Lung (tissue), 11 donors: ENCODE measurements at regions not wholly inside any gene's neighbourhood (a gene's known extent, or its start where the extent isn't known, plus 50 kb on each side); places are given as distances from the start of the nearest gene placed in this dataset.

Experiments used
- ATAC-seq: fragments of 200-7000 bp; cut with Tn5 transposase; one replicate; pipeline ENCODE4 v1.9.1; 2020; ENCODE audit warnings: moderate number of reproducible peaks; ENCODE audit not compliant: insufficient read depth, low FRiP score
- DNase-seq, 3 donors: peaks; one replicate each; pipeline ENCODE4 v3.0.0-alpha.2; 2013 to 2017
- H3K27ac ChIP-seq, 2 donors: one replicate each; pipeline ENCODE4 v1.5.1; 2013; ENCODE audit warnings: mild to moderate bottlenecking in 2 of 2, moderate library complexity in 2 of 2, control low read depth in 1 of 2, inconsistent platforms in 1 of 2, low read depth in 1 of 2, low read length in 1 of 2
- H3K27me3 ChIP-seq, 3 donors: one replicate each; pipeline ENCODE4 v1.5.1; 2013; ENCODE audit warnings: low read length in 2 of 3; ENCODE audit not compliant: control insufficient read depth in 3 of 3, insufficient read depth in 3 of 3
- H3K36me3 ChIP-seq, 4 donors: one replicate each; pipeline ENCODE4 v1.5.1; 2013; ENCODE audit warnings: low read length in 4 of 4, mild to moderate bottlenecking in 1 of 4, moderate library complexity in 1 of 4; ENCODE audit not compliant: control insufficient read depth in 4 of 4, insufficient read depth in 4 of 4
- H3K4me1 ChIP-seq, 5 donors: one replicate each; pipeline ENCODE4 v1.5.1; 2013; ENCODE audit warnings: low read length in 5 of 5, mild to moderate bottlenecking in 2 of 5, moderate library complexity in 1 of 5; ENCODE audit not compliant: control insufficient read depth in 5 of 5, insufficient read depth in 5 of 5
- H3K4me3 ChIP-seq: one replicate; pipeline ENCODE4 v1.5.1; 2013; ENCODE audit warnings: mild to moderate bottlenecking, control low read depth, moderate library complexity
- H3K9ac ChIP-seq, 2 donors: one replicate each; pipeline ENCODE4 v1.5.1; 2013; ENCODE audit warnings: low read length in 2 of 2, control low read depth in 1 of 2; ENCODE audit not compliant: insufficient read depth in 1 of 2
- H3K9me3 ChIP-seq, 4 donors: one replicate each; pipeline ENCODE4 v1.5.1; 2013; ENCODE audit warnings: low read length in 3 of 4, mild to moderate bottlenecking in 1 of 4, moderate library complexity in 1 of 4; ENCODE audit not compliant: control insufficient read depth in 4 of 4, insufficient read depth in 3 of 4
- WGBS, 2 donors: extraction: QIAGEN DNeasy Blood & Tissue Kit; methylation state at CpG; one replicate each; pipeline ENCODE4 v1.1.7; 2013; 5-methylcytosine and 5-hydroxymethylcytosine counted together
- TF ChIP-seq, protein P1 (sequence below): IDR thresholded peaks from 2 replicates; pipeline ENCODE4 v1.5.1; 2012; ENCODE audit warnings: mild to moderate bottlenecking; ENCODE audit errors: control extremely low read depth, extremely low read depth
- donor health status: control.
- donor health status: control.
- donor health status: Bipolar disorder and iron deficiency.
- donor health status: healthy.
- donor health status: DM: yes; HTN: yes; CAD: no.

DNA sequence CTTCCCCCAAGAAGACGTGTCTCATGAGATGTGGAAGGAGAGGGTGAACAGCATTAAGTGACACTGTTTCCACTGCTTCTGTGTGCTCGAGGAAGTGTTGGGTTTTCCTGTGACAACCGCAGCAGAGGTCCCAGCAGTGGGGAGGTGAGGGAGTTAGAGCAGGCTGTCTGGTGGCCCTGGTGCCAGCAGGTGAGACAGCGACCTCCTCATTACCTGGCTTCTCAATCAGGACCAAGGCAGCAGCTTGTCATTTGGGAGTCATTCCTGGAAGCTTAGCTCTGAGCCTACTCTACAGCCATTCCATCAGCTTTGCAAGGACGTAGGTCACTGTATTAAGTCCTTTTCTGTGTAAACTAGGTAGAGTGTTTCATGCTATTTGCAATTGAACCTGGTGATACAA lies 63.3 kb upstream of the RGMA start:
- Histone ChIP-seq H3K9ac (no peak overlapping the region), H3K4me1 (peaks cover 0 to 5% (median 0%) of the 10 kb centered on the region in 5 donors), H3K9me3 (peaks cover 0 to 8% (median 0%) of the 10 kb centered on the region in 4 donors), H3K27ac (no peak overlapping the region), H3K36me3 (no peaks in the 10 kb centered on the region), H3K27me3 (no peaks in the 10 kb centered on the region), H3K4me3 (no peak overlapping the region)
- DNase-seq, result no peak
- 26 to 48% methylated on average over 5 of the region's 5 CpGs for WGBS, 2 donors
- no peak for ATAC-seq
- TF ChIP-seq, protein P1, sequence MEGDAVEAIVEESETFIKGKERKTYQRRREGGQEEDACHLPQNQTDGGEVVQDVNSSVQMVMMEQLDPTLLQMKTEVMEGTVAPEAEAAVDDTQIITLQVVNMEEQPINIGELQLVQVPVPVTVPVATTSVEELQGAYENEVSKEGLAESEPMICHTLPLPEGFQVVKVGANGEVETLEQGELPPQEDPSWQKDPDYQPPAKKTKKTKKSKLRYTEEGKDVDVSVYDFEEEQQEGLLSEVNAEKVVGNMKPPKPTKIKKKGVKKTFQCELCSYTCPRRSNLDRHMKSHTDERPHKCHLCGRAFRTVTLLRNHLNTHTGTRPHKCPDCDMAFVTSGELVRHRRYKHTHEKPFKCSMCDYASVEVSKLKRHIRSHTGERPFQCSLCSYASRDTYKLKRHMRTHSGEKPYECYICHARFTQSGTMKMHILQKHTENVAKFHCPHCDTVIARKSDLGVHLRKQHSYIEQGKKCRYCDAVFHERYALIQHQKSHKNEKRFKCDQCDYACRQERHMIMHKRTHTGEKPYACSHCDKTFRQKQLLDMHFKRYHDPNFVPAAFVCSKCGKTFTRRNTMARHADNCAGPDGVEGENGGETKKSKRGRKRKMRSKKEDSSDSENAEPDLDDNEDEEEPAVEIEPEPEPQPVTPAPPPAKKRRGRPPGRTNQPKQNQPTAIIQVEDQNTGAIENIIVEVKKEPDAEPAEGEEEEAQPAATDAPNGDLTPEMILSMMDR, result no peak

DNA sequence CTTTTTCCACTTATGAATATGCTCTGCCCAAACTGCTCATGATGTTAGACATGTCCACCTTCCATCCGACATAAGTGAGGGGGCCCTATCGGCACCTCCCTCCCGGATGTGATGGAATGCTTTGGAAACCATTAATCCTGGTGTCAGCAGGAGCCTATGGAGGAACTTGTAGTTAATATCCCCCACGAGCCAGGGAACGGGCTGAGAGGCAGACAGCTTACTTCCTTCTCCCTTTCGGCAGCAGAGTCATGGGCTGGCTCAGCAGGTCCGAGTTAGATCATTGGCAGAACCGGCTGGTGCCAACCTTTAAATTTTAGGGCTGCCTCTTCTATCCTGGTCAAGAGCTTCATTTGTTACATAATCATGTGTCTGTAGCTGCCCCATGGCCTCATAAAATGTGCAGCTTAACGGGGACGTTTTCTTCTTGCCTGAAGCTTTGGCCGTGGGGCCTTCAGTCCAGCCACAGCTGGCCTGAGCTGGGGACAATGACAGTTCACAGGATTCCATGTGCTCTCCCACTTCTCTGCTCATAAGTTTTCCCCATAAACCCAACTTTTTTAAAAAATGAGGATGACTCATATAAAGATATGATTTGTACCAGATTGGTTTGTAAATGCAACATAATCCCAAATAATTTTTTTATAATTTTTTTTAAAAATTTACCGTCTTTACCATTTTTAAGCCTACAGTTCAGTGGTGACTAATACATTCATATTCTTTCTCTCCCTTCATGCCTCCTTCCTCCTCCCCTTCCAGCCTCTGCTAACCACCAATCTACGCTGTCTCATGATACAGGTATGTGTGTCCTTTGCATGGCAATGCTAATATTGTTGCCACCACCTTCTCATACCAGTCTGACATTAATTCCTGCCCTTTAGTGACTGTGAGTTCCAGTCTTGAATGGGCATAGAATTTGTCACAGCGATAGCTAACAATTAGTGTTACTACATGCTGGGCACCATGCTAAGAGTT lies 62.2 kb upstream of the RGMA start:
- no peak for ATAC-seq
- H3K9ac ChIP-seq, result no peak overlapping the region
- DNase-seq, result no peak

DNA sequence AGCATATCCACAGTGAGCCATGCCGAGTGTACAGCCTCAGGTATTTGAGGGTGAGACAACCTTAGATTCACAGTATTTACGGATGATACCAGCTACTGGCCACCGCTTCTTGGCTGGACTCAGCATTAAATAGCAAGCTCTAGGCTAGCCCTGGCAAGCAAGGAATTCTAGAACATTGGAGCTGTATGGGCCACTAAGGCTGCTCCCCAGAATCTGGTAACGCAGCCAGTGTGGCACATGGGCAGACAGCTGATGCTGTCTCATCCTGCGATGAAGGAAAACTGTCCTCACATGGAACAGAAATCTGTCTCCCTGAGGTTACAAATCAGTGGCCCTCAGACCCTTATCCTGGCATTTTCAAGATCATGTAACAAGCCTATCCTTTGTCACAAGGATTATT lies 57.6 kb upstream of the RGMA start:
- no peaks in the 10 kb centered on the region for H3K36me3 ChIP-seq
- H3K27ac ChIP-seq, result no peak overlapping the region
- H3K4me1 ChIP-seq, result no peaks in the 10 kb centered on the region
- TF ChIP-seq, protein P1, result no peak
- no peaks in the 10 kb centered on the region for H3K27me3 ChIP-seq
- no peak overlapping the region for H3K9ac ChIP-seq
- no peak for ATAC-seq
- WGBS, 2 donors, result 93 to 96% methylated on average over 5 of the region's 5 CpGs
- H3K4me3 ChIP-seq, result peak overlapping the region; percentile 23
- peaks cover 0 to 5% (median 0%) of the 10 kb centered on the region in 4 donors for H3K9me3 ChIP-seq
- DNase-seq, result no peak

More for the DNA sequence above, 62.2 kb upstream of the RGMA start:
- Histone ChIP-seq H3K9me3 (peaks cover 0 to 8% (median 0%) of the 10 kb centered on the region in 4 donors), H3K27ac (no peak overlapping the region), H3K27me3 (no peaks in the 10 kb centered on the region), H3K4me1 (peaks cover 0 to 5% (median 0%) of the 10 kb centered on the region in 5 donors), H3K36me3 (no peaks in the 10 kb centered on the region), H3K4me3 (no peak overlapping the region)
- 45 to 60% methylated on average over 14 of the region's 14 CpGs for WGBS, 2 donors
- TF ChIP-seq, protein P1, result no peak
